Retina (tissue), 1 donor: ENCODE measurements at regions not wholly inside any gene's neighbourhood (a gene's known extent, or its start where the extent isn't known, plus 50 kb on each side); places are given as distances from the start of the nearest gene placed in this dataset.
A peak's percentile ranks its signal among the peaks of the same experiment; 100 is the strongest.

Source experiments
- DNase-seq: peaks from one replicate; pipeline ENCODE4 v3.0.0-alpha.2; 2016

DNA sequence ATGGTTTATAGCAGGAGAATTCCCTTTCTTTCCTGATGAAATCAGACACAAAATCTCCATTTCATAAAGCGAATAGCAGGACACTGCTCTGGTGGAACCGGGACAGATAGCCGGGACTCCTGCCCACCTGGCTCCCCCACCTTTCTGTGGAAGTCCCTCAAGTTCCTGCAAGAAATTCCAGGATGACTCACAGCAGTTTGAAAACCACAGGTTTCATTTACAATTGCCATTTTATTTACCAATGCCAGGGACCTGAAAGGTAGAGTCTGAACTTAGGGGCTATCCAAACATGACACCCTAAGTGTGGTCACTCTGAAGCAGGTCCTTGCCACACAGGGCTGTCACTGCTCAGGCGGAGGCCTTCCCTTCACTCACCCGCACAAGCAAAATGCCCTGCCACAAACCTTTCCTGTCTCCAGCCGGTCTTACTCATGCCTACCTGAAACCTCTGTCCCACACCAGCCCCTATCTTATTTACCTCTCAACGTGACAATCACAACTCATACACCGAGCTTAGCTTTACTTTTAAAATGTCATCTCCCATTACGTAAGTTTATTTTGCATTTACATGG is 63.3 kb upstream of the TAF1L start:
- no peak for DNase-seq

DNA sequence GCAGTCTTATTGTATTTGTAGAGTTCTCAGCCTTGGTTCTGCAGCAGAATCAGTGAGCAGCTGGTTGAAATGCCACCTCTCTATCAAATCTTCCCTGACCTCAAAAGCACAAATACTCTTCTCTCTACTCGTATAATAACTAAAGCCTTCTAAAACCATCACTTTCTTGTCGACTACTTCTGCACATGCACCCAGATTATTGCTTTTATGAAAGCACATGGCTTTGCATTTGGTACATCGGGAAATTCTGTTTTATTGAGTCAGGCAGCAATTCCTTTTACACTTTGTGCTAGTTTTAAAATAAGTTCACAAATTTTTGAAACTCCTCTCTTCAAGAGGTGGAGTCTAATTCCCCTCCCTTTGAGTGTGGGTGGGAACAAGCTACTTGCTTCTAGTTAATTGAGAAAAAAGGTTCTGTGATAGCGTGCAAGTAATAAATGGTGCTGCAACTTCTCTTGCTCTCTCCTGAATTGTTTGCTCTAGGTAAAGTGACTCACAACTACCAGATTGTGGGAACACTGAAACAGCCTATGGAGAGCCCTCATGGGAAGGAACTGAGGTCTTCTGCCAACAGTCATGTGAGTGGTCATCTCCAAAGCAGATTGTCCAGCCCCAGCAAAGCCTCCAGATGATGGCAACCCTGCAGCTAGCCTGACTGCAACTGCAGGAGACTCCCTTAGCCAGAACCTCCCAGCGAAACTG is 66.0 kb upstream of the TAF1L start:
- DNase-seq = no peak

DNA sequence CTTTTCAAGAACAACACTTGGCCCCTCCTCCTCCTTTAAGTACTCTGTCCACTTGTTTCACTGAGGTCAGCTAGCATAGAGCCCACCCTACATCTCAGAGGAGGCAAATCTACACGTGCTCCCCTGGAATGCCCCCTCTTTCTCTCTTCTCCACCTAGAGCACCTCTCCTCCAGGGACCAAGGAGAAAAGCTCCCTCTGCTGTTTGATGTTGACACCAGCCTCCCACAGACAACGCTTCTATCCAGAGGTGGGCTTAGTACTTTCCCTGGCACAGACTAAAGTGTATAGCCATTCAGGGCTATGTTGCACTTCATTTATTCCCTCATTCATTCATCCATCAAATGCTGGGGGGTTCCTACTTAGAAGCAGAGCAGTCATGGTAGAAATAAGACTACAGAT is 68.2 kb upstream of the TAF1L start:
- no peak for DNase-seq

DNA sequence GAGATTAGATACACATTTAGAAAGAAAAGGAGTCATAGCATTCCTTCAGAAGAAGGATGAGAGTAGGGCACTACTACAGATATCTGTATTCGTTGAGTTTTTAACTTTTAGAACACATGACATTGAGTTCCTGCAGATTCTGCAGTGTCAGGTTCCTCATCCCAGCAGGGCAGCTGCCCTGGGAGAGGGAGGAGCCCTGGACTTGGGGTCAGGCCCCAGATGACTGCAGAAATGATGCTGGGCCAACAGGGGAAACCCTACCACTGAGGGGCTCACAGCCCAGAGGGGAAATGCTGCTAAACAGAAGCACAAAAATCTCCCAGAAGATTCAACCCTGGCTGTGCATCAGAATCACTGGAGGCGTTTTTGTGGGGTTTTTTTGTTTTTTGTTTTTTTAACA is 68.9 kb upstream of the TAF1L start:
- DNase-seq = no peak

DNA sequence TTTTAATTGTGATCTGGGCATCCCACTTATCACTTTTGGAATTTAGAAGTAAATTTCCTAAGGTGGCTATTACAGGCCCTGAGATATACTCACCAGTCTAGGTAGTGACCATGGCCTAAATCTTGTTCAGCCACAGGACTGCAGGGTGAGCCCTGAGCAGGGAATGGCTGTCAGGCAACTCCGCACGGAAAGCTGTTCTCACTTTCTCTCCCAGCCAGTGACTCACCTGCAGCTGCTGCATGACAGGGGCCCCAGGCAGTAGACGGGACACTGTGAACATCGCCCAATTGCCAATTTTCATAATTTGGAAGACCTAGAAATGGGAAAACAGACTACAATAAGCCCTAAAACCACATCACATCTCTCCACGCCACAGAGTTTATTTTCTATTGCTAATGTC is 69.6 kb upstream of the TAF1L start:
- DNase-seq = no peak

DNA sequence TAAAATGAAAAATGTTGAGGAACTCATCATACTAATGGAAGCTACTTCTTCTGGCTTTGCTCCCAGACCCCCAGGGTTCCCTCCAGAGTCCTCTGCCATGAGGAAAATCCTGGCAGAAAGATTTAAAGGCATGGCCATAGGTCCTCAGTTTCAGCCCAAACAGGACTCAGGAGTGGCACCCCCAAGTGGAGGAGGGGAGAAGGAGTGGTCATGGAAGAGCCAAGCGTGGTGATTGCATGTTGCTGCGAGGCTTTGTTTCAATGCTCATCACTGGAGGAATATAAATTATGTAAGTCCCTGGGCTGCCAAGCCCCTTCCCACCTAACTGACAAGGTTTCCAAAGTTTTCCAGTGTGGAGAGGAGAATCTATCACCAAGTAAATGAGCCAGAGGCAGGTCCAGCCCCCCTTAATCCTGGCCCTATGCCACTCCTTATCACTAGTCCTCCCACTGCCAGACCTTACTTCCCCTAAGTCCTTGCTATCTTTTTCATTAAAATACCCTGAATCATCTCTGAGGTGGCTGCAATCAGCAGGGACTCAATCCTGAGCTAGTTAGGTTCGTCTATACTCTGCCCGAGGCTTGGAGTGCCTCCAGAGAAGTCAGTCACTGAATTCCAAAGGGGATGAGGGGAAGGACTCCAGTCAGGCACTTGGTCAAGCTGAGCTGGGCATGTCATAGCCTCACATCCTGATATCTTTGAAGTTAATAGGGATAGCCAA is 70.7 kb upstream of the TAF1L start:
- DNase-seq = no peak

DNA sequence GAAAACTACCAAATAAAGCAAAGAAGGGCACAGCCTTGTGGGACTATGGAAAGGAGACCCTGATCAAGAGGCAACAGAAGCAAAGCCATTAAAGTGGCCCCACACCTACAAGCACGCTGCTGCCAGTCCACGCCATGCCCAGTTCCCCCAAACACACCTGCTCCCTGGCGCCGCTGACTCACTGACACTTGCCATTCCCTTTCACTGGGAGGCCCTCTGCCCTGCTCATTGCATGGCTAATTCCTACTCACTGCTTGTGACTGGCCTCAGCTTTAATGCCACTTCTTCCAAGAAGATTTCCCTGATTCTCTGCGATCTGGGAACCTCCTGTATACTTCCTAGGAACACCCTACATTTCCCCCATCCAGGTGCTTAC is 71.2 kb upstream of the TAF1L start:
- DNase-seq = no peak

DNA sequence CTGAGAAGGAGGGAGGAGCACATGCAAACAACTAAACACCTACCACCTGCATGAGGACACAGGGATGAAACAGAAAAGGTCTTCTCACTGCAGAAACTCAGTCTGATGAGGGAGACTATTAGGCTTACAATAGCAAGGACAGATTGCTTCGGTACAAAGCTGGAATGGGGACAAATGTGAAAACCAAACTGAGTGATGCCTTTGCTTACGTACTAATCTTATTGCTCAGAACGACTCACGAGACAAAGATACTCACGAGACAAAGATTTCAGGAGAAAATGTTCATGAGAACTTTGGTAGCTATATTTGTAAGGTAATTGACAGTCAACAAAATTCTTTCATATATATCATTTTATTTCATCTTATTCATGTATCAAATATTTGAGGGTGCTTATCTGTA is 71.9 kb upstream of the TAF1L start:
- no peak for DNase-seq

DNA sequence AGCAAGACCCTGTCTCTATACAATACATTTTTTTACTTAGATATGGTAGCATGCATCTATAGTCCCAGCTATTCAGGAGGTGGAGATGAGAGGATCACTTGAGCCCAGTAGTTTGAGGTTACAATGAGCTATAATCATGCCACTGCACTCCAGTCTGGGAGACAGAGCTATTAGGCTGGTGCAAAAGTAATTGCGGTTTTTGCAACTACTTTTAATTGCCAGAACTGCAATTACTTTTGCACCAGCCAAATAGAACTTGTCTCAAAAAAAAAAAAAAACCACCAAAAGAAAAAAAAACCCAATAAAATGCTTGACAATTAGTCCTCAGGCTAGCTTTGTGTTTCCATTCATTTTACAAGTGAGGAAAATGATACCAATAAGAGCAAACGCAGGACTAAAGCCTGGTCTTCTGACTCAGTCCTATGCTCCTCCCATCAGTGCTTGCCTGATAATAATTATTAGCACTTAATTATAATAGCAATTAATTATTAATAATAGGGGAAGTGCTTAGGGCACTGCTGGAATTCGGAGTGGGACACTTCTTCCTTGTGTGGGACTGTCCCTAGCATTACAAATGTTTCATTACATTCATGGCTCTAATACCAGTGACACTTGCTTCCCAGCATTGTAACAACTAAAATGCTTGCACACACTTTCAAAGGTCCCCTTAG is 73.1 kb upstream of the TAF1L start:
- DNase-seq = no peak

DNA sequence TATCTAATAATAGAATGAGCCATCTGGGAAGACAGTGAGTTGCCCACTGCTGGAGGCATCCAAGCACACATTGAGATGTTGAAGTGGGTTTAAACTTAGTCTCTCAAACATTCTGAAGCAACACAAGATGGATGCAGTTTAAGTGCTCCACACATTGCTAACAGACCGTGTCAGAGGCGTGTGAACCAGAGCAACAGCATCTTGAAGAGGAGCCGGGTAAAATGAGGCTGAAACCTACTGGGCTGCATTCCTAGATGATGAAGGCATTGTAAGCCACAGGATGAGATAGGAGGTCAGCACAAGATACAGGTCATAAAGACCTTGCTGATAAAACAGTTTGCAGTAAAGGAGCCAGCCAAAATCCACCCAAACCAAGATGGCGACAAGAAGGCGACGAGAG is 73.5 kb upstream of the TMEM215 start:
- DNase-seq = no peak

DNA sequence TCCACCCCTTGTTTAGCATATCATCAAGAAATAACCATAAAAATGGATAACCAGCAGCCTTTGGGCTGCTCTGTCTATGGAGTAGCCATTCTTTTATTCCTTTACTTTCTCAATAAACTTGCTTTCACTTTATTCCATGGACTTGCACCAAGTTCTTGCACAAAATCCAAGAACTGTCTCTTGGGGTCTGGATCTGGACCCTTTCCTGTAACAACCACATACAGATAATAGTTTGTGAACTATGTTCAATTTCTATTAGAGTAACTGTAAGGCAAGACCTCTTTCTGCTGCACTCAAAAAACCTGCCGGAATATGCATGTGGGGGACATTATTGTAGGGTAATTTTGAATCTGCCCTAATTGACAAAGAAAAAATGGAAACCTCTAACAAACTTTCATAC is 66.9 kb upstream of the TMEM215 start:
- no peak for DNase-seq

DNA sequence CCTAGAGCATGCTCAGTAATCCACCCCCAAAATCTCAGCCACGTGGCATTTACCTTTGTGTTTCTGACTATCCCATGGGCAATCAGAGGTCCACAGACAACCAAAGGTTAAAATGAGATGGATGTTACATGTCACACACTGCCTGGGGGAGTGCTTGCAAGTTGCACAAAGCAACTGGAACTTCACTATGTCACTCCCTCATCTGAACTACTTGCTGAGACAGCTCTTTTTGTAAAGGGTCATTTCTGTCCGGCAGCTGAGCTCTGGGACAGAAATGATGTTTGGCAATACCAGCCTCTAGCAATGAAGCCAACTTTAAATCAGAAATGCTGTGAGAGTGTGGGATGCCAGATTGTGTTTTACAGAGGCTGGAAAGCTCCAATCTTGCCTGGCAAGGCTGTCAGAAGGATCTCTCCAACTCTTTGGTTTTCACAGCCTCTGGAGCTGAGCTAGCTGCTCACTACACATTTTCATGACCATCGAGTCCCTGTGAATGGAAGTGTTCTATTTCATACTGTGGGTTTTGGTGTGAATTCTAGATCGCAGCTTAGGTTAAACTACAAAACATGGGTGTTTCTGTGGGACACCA is 66.3 kb upstream of the TMEM215 start:
- no peak for DNase-seq

DNA sequence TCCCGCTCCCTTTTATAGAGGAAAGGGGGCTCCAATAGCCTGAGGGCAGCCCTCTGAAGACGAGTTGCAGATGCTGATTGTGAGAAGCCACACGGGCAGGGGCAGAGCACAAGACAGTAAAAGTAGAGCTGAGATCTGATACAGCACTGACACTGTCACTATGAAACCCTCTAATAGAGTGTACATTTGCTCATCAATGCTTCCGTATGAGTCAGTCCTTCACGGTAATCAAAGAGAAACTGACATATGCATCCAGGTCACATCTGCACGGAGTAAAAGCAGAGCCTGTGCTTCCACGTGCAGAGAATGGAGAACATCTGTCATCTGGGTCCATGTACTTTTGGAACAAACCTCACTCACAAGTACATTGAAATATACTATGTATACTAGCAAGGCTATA is 60.6 kb upstream of the TMEM215 start:
- no peak for DNase-seq

DNA sequence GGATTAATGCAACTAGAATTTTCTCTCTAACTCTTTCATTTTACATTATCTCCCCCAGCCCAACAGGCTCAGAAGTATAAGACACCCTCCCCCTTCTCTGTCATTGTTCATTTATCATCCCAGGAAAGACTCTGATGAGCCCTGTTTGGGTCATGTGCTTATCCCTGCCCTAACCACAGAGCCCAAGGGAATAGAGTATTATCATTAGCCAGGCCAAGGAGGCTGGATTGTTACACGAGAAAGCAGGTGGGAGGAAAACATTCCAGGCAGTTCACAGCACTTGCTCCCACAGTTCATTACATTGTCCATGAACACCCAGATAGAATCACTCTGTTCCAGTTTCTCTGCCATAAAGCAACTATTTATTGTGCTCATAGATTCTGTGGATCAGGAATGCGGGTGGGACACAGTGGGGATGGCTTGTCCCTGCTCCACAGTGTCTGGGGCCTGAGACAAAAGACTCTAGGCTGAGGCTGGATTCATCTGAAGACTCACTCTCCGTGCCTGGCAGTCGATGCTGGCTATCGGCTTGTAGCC is 59.5 kb upstream of the TMEM215 start:
- peak; percentile 35 for DNase-seq

DNA sequence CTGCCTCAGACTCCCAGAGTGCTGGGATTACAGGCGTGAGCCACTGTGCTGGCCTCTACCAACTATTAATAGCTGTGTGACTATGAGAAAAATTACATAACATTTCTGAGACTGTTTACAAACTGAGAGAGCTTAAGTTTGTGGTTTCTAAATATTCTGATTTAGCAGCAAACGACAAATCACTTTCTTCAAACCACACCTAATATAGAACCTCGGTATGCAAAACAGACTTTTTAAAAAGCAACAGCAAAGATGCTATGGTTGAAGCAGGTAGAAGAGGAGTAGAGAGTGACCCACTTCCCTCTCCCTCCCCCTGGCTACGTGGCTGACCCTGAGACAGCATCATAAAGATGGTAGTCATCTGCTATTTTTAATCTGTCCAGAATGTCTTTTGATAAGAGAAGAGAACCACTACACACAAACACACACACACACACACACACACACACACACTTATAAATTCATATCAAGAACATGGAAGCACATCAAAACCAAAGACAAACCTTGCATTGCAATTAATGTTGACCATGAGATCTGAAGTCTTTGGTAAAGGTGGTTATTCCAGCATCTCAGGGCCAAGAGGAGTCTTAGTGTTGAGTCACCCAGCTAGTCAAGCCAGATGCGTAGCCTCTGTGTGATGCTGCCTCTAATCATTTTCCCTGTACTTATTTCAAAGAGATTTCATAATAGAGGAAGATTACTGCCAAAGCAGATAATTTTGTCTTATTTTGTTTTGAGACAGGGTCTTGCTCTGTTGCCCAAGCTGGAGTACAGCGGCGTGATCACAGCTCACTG is 58.1 kb upstream of the TMEM215 start:
- no peak for DNase-seq

DNA sequence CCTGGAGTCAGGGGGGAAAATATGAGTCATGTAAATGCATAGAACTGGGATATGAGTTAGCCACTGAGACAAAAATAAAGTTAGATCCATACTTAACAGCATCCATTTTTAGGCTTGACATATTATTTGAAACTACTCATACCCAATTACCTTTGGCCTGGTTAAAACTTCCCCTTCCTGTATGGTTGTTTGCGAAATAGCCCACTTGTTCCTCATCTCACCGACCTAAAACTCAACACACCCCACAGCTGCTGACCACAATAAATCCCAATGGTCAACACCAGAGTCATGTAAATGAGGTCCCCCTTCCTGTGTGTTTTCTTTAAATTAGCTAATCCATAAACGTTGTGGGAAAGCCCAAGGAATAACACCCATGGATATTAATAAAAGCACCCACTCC is 55.2 kb upstream of the TMEM215 start:
- no peak for DNase-seq
